GM12873 (cell line): ENCODE measurements at regions not wholly inside any gene's neighbourhood (a gene's known extent, or its start where the extent isn't known, plus 50 kb on each side); places are given as distances from the start of the nearest gene placed in this dataset.

Source experiments
- TF ChIP-seq, protein P1 (sequence below): IDR thresholded peaks from 2 replicates; pipeline ENCODE4 v1.5.1; 2012; ENCODE audit warnings: low read depth, mild to moderate bottlenecking, moderate library complexity, low read length, control low read depth; ENCODE audit not compliant: insufficient read depth; ENCODE audit errors: missing control alignments

DNA sequence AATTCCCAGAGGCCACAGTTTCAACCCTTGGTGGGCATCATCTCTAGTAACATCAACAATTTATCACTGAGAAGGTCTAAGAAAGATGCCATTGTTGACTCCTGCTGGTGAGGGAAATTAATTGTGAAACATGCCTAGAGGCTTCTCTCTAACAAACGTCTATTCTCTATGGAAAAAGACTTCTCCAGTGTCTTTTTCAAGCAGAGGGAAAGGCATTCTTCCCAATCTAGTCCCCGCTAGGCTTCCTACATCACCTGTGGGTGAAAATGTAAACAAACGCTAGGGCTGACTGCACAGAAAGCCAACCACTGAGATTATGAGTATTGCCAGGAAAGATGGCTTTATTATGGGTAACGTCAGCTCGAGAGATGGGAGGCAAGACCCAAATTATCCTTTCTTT is 677.4 kb downstream of the NCAM2 start:
- TF ChIP-seq, protein P1, sequence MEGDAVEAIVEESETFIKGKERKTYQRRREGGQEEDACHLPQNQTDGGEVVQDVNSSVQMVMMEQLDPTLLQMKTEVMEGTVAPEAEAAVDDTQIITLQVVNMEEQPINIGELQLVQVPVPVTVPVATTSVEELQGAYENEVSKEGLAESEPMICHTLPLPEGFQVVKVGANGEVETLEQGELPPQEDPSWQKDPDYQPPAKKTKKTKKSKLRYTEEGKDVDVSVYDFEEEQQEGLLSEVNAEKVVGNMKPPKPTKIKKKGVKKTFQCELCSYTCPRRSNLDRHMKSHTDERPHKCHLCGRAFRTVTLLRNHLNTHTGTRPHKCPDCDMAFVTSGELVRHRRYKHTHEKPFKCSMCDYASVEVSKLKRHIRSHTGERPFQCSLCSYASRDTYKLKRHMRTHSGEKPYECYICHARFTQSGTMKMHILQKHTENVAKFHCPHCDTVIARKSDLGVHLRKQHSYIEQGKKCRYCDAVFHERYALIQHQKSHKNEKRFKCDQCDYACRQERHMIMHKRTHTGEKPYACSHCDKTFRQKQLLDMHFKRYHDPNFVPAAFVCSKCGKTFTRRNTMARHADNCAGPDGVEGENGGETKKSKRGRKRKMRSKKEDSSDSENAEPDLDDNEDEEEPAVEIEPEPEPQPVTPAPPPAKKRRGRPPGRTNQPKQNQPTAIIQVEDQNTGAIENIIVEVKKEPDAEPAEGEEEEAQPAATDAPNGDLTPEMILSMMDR = no peak

- TF ChIP-seq, protein P1 = no peak
These were observed 684.0 kb downstream of the NCAM2 start for GRCh38 chr21:21682172-21682571.

GRCh38 chr21:21688889-21689288 is 690.7 kb downstream of the NCAM2 start:
- TF ChIP-seq, protein P1 = no peak

DNA sequence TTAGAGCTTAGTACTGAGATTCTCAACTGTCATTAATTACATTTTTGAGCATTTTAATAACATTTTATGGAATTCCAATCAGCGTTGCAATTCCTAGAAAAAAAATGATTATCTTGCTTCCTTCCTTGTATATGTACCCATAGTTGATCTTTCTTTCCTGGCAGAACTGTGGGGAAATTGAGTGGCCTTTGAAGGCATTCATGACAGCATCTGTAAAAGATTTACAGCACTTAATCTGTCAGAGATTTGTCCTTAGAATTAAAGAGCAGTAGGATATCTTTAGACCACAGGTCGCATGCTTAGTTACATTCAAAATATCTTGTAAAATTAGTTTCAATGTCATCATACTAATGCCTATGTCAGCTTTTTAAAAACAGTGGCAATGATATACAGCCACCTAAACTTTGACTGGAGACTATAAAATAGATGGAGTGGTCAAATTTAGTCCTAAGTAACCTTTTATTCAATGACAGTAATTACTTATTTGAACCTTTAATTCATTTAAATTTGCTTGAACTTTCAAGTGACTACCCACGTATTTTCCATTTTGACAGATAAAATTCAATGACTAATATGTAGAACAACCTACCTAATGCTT is 692.0 kb downstream of the NCAM2 start:
- TF ChIP-seq, protein P1 = no peak

DNA sequence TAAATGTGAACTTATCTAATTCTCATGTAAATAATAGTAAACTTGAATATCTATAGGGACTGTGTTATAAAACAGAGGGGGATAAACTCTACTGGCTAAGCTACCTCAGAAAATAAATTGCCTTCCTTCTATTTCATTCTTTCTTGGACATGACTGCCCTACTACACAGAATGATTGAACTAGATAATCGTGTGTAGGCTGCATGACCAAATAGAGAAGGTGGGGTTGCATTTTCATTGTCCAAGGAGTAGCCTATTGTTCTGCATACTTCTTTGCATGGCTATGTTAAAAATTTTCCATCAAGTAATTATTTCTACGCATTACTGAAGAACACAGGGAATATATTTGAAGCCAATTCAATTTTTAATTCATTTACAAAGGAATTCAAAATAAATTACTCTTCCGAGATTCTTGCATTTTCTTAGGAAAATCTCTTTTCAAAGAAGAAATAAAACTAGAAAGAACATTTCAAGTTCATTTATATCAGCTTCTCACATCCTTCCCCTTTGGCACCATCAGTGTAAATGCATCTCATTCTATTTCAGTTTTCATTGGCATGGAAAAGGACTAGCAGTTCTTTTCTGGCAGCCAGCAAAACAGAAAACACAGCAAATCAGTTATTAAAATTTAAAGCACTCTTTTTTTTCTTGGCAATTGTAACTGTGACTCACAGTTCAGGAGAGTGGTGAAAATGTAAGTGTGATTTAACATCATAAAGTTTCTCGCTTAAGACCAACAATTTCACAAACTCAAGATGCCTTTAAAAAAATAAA is 714.7 kb downstream of the NCAM2 start:
- TF ChIP-seq, protein P1 = no peak

DNA sequence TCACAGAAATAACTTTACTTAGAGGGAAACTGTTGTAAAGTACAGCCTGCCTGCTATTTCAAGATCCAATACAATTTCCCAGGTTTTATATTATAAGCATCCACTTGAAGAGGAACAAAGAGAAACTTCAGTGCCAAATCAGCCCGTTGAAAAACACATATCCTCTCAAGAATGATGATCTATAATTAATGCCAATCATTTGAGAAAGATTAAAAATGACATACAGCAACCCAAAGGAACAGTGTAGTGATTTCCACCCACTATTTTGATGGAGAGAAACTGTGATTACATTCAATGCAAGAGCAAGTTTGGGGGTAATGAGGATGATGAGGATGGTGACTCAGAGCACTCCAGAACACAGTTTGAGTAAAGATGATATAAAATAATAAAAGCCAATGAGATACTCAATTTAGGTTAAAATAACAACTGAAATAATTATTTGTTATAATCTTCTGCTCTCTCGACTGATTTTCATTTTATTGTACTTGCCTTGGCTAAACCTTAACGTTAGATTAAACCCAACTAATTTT is 715.5 kb downstream of the NCAM2 start:
- TF ChIP-seq, protein P1 = no peak

DNA sequence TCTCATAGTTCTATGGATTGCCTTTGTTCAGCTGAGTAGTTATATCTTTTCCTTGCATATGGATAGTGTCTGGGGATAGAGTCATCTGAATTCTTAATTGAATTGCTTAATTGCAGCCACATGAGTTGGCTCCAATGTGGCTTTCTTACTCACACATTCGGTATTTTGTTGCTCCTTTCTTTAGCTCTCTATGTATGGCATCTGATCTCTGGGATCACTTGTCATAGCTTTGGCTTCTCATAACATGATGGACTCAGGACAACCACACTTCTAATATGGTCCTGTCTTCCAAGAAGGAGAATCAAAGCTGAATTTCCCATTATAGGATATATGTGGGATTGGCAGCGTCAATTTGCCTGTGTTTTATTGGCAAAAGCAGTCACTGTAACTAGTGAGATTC is 716.2 kb downstream of the NCAM2 start:
- TF ChIP-seq, protein P1 = no peak
